Kasumi-1 (cell line): ENCODE measurements at regions not wholly inside any gene's neighbourhood (a gene's known extent, or its start where the extent isn't known, plus 50 kb on each side); places are given as distances from the start of the nearest gene placed in this dataset.
A peak's percentile ranks its signal among the peaks of the same experiment; 100 is the strongest.

Experiments
- DNase-seq, 2 experiments: peaks; one replicate each; lab custom pipeline; 2025; lab: John Stamatoyannopoulos, UW

GRCh38 chr11:10641912-10642697, 51.5 kb downstream of the IRAG1 start:
- no peak for DNase-seq

- peak; percentile 73 to 75 for DNase-seq
Measured at GRCh38 chr11:10641177-10641911, 52.2 kb downstream of the IRAG1 start.

- peak; percentile 74 to 80 for DNase-seq
Measured at GRCh38 chr11:10640308-10640707, 53.2 kb downstream of the IRAG1 start.

- DNase-seq: no peak
Measured at GRCh38 chr11:10639350-10639749, 54.2 kb downstream of the IRAG1 start.

GRCh38 chr11:10638316-10638925, 55.1 kb downstream of the IRAG1 start:
- DNase-seq: no peak

- no peak for DNase-seq
Measured at GRCh38 chr11:10637731-10638151, 55.8 kb downstream of the IRAG1 start.

- no peak for DNase-seq
Measured at GRCh38 chr11:10634407-10634806, 59.1 kb downstream of the IRAG1 start.

- no peak for DNase-seq
Measured at GRCh38 chr11:10633261-10633660, 60.3 kb downstream of the IRAG1 start.

GRCh38 chr11:10632483-10632882, 61.1 kb downstream of the IRAG1 start:
- no peak for DNase-seq

GRCh38 chr11:10631761-10632160, 61.8 kb downstream of the IRAG1 start:
- no peak for DNase-seq

GRCh38 chr11:10629411-10630002, 61.0 kb upstream of the LYVE1 start:
- DNase-seq: no peak

GRCh38 chr11:10628508-10629236, 60.2 kb upstream of the LYVE1 start:
- DNase-seq: no peak

GRCh38 chr11:10627816-10628215, 59.4 kb upstream of the LYVE1 start:
- DNase-seq: no peak

GRCh38 chr11:10627291-10627690, 58.8 kb upstream of the LYVE1 start:
- DNase-seq: no peak

GRCh38 chr11:10625982-10626311, 57.5 kb upstream of the LYVE1 start:
- DNase-seq: no peak

GRCh38 chr11:10625281-10625981, 57.0 kb upstream of the LYVE1 start:
- DNase-seq: no peak

GRCh38 chr11:10623797-10624761, 55.6 kb upstream of the LYVE1 start:
- peak in 1 of 2 experiments; percentile 16 for DNase-seq

- DNase-seq: peak; percentile 94 to 96
Measured at GRCh38 chr11:10622957-10623791, 54.7 kb upstream of the LYVE1 start.

- DNase-seq: no peak
Measured at GRCh38 chr11:10622108-10622507, 53.6 kb upstream of the LYVE1 start.
